ENCODE measurements at regions not wholly inside any gene's neighbourhood (a gene's known extent, or its start where the extent isn't known, plus 50 kb on each side); places are given as distances from the start of the nearest gene placed in this dataset.

DNA sequence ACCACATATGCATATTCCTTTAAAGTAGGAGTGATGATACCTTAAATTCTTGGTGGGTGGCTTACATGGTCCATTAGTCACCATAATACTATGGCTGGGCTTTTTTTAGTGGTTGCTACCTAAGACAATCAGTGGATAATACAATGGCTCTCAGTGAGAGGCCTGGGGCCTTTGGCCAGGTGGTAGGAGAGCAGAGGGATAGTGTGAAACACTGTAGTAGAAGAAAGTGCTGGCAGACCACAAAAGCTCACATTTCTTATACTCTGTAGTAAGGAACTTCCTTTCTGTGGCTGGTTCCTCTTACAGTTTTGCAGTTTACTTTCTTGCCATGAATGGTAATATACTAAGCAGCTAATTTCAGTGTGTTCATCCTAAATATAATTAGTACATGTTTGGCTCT is 583.5 kb downstream of the XIRP2 start:
- TF ChIP-seq, protein P1, sequence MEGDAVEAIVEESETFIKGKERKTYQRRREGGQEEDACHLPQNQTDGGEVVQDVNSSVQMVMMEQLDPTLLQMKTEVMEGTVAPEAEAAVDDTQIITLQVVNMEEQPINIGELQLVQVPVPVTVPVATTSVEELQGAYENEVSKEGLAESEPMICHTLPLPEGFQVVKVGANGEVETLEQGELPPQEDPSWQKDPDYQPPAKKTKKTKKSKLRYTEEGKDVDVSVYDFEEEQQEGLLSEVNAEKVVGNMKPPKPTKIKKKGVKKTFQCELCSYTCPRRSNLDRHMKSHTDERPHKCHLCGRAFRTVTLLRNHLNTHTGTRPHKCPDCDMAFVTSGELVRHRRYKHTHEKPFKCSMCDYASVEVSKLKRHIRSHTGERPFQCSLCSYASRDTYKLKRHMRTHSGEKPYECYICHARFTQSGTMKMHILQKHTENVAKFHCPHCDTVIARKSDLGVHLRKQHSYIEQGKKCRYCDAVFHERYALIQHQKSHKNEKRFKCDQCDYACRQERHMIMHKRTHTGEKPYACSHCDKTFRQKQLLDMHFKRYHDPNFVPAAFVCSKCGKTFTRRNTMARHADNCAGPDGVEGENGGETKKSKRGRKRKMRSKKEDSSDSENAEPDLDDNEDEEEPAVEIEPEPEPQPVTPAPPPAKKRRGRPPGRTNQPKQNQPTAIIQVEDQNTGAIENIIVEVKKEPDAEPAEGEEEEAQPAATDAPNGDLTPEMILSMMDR (IDR thresholded peaks at IDR 0.05; ENCODE audit: low read depth, low read length, missing input control): no peak
- no peak for TF ChIP-seq JUND (IDR thresholded peaks at IDR 0.05)
- TF ChIP-seq, protein P2, sequence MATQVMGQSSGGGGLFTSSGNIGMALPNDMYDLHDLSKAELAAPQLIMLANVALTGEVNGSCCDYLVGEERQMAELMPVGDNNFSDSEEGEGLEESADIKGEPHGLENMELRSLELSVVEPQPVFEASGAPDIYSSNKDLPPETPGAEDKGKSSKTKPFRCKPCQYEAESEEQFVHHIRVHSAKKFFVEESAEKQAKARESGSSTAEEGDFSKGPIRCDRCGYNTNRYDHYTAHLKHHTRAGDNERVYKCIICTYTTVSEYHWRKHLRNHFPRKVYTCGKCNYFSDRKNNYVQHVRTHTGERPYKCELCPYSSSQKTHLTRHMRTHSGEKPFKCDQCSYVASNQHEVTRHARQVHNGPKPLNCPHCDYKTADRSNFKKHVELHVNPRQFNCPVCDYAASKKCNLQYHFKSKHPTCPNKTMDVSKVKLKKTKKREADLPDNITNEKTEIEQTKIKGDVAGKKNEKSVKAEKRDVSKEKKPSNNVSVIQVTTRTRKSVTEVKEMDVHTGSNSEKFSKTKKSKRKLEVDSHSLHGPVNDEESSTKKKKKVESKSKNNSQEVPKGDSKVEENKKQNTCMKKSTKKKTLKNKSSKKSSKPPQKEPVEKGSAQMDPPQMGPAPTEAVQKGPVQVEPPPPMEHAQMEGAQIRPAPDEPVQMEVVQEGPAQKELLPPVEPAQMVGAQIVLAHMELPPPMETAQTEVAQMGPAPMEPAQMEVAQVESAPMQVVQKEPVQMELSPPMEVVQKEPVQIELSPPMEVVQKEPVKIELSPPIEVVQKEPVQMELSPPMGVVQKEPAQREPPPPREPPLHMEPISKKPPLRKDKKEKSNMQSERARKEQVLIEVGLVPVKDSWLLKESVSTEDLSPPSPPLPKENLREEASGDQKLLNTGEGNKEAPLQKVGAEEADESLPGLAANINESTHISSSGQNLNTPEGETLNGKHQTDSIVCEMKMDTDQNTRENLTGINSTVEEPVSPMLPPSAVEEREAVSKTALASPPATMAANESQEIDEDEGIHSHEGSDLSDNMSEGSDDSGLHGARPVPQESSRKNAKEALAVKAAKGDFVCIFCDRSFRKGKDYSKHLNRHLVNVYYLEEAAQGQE (IDR thresholded peaks at IDR 0.05): no peak
